MM.1S (cell line): ENCODE measurements at regions not wholly inside any gene's neighbourhood (a gene's known extent, or its start where the extent isn't known, plus 50 kb on each side); places are given as distances from the start of the nearest gene placed in this dataset.

Source experiments
- EZH2 ChIP-seq: fragments of 300-600 bp; sonication (generic); optimal IDR thresholded peaks from 2 replicates; pipeline ENCODE3; 2017; ENCODE audit warnings: low read depth, mild to moderate bottlenecking, antibody characterized with exemption, low read length, mixed read lengths
- EZH2phosphoT487 ChIP-seq: fragments of 300-600 bp; sonication (generic); IDR thresholded peaks from 2 replicates; pipeline ENCODE4 v1.6.1; 2018; ENCODE audit warnings: antibody characterized with exemption, low read length
- TF ChIP-seq, protein P1 (sequence below): fragments of 300-600 bp; sonication (generic); IDR thresholded peaks from 2 replicates; pipeline ENCODE4 v1.5.1; 2016; ENCODE audit warnings: antibody characterized with exemption, low read length, mixed read lengths

DNA sequence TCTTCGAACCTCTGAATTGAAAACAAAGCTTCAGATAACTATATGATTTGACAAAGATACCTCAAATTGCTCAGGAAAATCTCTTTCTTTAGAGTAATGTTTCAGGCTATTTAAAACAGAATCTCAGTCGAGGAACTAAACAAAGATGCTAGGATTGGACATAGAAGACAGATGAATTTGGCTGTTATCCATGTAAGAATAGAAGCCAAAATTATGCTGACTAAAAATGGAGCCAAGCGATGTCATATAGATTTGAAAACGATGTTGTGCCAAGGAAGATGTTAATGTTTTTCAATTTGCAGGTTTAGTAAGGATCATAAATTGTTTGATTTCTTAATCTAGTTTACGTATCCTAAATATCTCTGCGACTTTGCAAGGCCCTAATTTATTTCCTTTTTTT lies 295.9 kb downstream of the FOXG1 start:
- TF ChIP-seq, protein P1, sequence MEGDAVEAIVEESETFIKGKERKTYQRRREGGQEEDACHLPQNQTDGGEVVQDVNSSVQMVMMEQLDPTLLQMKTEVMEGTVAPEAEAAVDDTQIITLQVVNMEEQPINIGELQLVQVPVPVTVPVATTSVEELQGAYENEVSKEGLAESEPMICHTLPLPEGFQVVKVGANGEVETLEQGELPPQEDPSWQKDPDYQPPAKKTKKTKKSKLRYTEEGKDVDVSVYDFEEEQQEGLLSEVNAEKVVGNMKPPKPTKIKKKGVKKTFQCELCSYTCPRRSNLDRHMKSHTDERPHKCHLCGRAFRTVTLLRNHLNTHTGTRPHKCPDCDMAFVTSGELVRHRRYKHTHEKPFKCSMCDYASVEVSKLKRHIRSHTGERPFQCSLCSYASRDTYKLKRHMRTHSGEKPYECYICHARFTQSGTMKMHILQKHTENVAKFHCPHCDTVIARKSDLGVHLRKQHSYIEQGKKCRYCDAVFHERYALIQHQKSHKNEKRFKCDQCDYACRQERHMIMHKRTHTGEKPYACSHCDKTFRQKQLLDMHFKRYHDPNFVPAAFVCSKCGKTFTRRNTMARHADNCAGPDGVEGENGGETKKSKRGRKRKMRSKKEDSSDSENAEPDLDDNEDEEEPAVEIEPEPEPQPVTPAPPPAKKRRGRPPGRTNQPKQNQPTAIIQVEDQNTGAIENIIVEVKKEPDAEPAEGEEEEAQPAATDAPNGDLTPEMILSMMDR, result no peak
- no peak for TF ChIP-seq EZH2phosphoT487
- no peak for TF ChIP-seq EZH2
